Fibroblast of the aortic adventitia (primary cell): ENCODE measurements at regions not wholly inside any gene's neighbourhood (a gene's known extent, or its start where the extent isn't known, plus 50 kb on each side); places are given as distances from the start of the nearest gene placed in this dataset.
"Not testable (repeated sequence)": the region's sequence is repeated elsewhere in the genome, so short reads cannot be mapped to it uniquely, and the experiment has no call there.

Experiments
- DNase-seq: peaks from one replicate; pipeline ENCODE4 v3.0.0-alpha.2; 2010; ENCODE audit warnings: low read depth
- H3K4me3 ChIP-seq: 2 replicates; pipeline ENCODE4 v1.5.1; 2011; ENCODE audit warnings: low read depth, mild to moderate bottlenecking, control low read depth, low read length, moderate library complexity
- CTCF ChIP-seq: IDR thresholded peaks from 2 replicates; pipeline ENCODE4 v1.5.1; 2011; ENCODE audit warnings: mild to moderate bottlenecking, low read length, control low read depth, inconsistent platforms; ENCODE audit not compliant: insufficient read depth

- no peak for TF ChIP-seq CTCF
- no peak overlapping the region for H3K4me3 ChIP-seq
- DNase-seq = peak; percentile 9
Observed at GRCh38 chr11:81237139-81237538, 1496.5 kb downstream of the FAM181B start.

- not testable (repeated sequence) for DNase-seq, H3K4me3 ChIP-seq
Observed at GRCh38 chr11:81227409-81227808, 1506.3 kb downstream of the FAM181B start.

GRCh38 chr11:81224396-81224795, 1509.3 kb downstream of the FAM181B start:
- no peak for TF ChIP-seq CTCF
- no peak for DNase-seq
- H3K4me3 ChIP-seq = no peak overlapping the region

- TF ChIP-seq CTCF = no peak
- DNase-seq = no peak
- no peak overlapping the region for H3K4me3 ChIP-seq
Observed at GRCh38 chr11:81222491-81222890, 1511.2 kb downstream of the FAM181B start.

GRCh38 chr11:81220146-81220895, 1513.3 kb downstream of the FAM181B start:
- no peak for DNase-seq
- TF ChIP-seq CTCF = no peak
- no peak overlapping the region for H3K4me3 ChIP-seq

GRCh38 chr11:81219661-81220060, 1514.0 kb downstream of the FAM181B start:
- DNase-seq = no peak
- no peak overlapping the region for H3K4me3 ChIP-seq
- no peak for TF ChIP-seq CTCF

- H3K4me3 ChIP-seq = no peak overlapping the region
- no peak for TF ChIP-seq CTCF
- DNase-seq = no peak
Observed at GRCh38 chr11:81218440-81218839, 1515.2 kb downstream of the FAM181B start.
